Kidney (tissue), 13 donors: ENCODE measurements at regions not wholly inside any gene's neighbourhood (a gene's known extent, or its start where the extent isn't known, plus 50 kb on each side); places are given as distances from the start of the nearest gene placed in this dataset.

Experiments
- DNase-seq, 5 donors: peaks; one replicate each; pipeline ENCODE4 v3.0.0-alpha.2; 2013 to 2020
- FAIRE-seq: peaks from 2 replicates; lab custom pipeline; 2012; peaks lifted over from hg19 to GRCh38; lab: Jason Lieb, UNC
- H3K27ac ChIP-seq, 2 donors: one replicate each; pipeline ENCODE4 v1.7.0; 2013; ENCODE audit warnings: low read depth in 2 of 2, low read length in 2 of 2, inconsistent platforms in 1 of 2
- H3K27me3 ChIP-seq: one replicate; pipeline ENCODE4 v1.7.1; 2013; ENCODE audit warnings: low read length, inconsistent platforms; ENCODE audit not compliant: control insufficient read depth, insufficient read depth
- H3K36me3 ChIP-seq, 3 donors: one replicate each; pipeline versions ENCODE4 v1.7.0 to v1.7.1; 2013; ENCODE audit warnings: low read length in 3 of 3, control low read depth in 1 of 3, inconsistent platforms in 1 of 3; ENCODE audit not compliant: insufficient read depth in 3 of 3, control insufficient read depth in 2 of 3
- H3K4me1 ChIP-seq, 3 donors: one replicate each; pipeline versions ENCODE4 v1.7.0 to v1.7.1; 2013; ENCODE audit warnings: low read length in 3 of 3, inconsistent platforms in 1 of 3, low read depth in 1 of 3; ENCODE audit not compliant: control insufficient read depth in 2 of 3, insufficient read depth in 2 of 3
- H3K4me3 ChIP-seq, 3 donors: one replicate each; pipeline versions ENCODE4 v1.7.0 to v1.8.1; 2013; ENCODE audit warnings: low read length in 3 of 3, control low read depth in 1 of 3, inconsistent platforms in 1 of 3
- H3K9ac ChIP-seq, 3 donors: one replicate each; pipeline versions ENCODE4 v1.7.0 to v1.7.1; 2013; ENCODE audit warnings: low read length in 3 of 3, control low read depth in 1 of 3, inconsistent platforms in 1 of 3
- H3K9me3 ChIP-seq, 3 donors: one replicate each; pipeline versions ENCODE4 v1.7.0 to v1.7.1; 2013; ENCODE audit warnings: low read length in 3 of 3, control low read depth in 1 of 3, inconsistent platforms in 1 of 3; ENCODE audit not compliant: control insufficient read depth in 2 of 3, insufficient read depth in 1 of 3
- CTCF ChIP-seq: IDR thresholded peaks from 3 replicates; pipeline ENCODE4 v1.5.1; 2012; ENCODE audit warnings: mild to moderate bottlenecking, moderate library complexity, borderline replicate concordance; ENCODE audit not compliant: insufficient read depth; ENCODE audit errors: extremely low read depth
- intact Hi-C: fragments of 100-400 bp; cut with DNase I; formaldehyde crosslinking; loops from one replicate; pipeline ENCODE4 v1.11.1; 2022
- donor health status: control.
- donor health status: control.
- donor health status: control.
- donor health status: control.
- donor health status: control.
- donor health status: DM: yes; HTN: yes; CAD: no.
- donor health status: Normal renal cell carcinoma (clear cell type).

- Histone ChIP-seq H3K4me1 (no peaks in the 10 kb centered on the region), H3K27ac (no peak overlapping the region), H3K4me3 (no peak overlapping the region), H3K27me3 (no peaks in the 10 kb centered on the region), H3K9me3 (no peaks in the 10 kb centered on the region), H3K36me3 (no peaks in the 10 kb centered on the region), H3K9ac (no peak overlapping the region)
- FAIRE-seq, result no peak
- no peak for DNase-seq
- no peak for TF ChIP-seq CTCF
- intact Hi-C loops, result no loop called here
Observed at GRCh38 chr5:110209401-110209800, 517.1 kb downstream of the TMEM232 start.

DNA sequence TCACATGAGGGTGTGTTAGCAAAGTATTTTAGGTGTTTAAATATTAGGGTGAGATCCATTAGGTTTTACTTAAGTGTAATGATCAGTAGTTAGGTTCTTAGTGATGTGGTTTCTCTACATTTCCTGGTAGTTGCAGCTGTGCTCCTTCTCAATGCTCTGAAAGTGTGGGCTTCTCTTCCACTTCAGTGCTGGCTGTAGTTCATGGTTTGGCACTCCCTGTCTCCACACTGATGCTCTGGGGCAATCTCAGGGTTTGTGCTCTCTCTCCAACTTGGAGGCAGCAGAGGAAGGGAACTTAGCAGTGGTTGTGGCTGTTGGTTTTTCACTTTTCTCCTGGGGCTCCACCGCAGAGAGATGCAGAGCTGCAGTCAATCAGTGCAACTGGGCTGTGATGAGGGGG is 507.5 kb downstream of the TMEM232 start:
- no peak for FAIRE-seq
- Histone ChIP-seq H3K27ac (no peak overlapping the region), H3K4me1 (no peaks in the 10 kb centered on the region), H3K4me3 (no peak overlapping the region), H3K36me3 (no peaks in the 10 kb centered on the region), H3K27me3 (no peaks in the 10 kb centered on the region), H3K9ac (no peak overlapping the region), H3K9me3 (peaks cover 0 to 17% (median 6%) of the 10 kb centered on the region in 3 donors)
- DNase-seq, result no peak
- TF ChIP-seq CTCF, result no peak
- intact Hi-C loops, result no loop called here

DNA sequence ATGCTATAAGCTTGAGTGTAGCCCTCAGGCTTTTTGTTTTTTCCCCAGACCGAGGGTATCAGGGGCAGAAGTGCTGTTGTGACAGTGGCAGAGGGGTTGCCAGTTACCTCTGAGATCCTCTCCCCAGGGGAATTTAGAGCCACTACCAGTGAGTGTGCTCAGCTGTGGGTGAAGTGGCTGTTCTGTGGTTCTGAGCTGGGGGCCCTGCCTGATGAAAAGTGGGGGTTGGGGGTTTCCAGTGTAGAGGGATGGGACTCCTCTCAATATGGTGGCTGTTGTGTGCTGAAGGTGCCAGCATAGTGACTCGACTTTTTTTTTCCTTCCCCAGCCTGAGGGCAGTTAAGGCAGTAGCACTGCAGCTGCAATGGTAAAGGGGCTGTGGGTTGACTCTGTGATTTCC is 506.7 kb downstream of the TMEM232 start:
- FAIRE-seq (no peak), DNase-seq (no peak)
- H3K9me3 ChIP-seq, result peaks cover 0 to 17% (median 6%) of the 10 kb centered on the region in 3 donors
- no peaks in the 10 kb centered on the region for H3K4me1 ChIP-seq
- H3K4me3 ChIP-seq, result no peak overlapping the region
- TF ChIP-seq CTCF, result no peak
- H3K27ac ChIP-seq, result no peak overlapping the region
- intact Hi-C loops, result no loop called here
- H3K36me3 ChIP-seq, result no peaks in the 10 kb centered on the region
- no peak overlapping the region for H3K9ac ChIP-seq
- no peaks in the 10 kb centered on the region for H3K27me3 ChIP-seq

DNA sequence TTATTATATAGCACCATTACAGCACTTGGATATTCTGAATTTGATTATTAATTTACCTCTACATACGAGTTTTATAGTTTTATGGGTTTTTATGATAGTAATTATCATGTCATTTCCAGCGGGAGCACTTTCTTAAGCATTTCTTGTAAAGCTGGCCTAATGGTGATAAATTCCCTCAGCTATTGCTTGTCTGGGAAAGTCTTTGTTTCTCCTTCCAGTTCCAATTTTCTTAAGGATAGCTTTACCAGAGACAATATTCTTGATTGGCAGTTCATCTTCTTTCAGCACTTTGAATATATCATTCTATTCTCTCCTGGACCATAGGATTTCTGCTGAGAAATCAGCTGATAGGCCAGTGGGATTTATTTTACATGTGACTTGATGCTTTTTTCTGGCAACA is 505.4 kb downstream of the TMEM232 start:
- intact Hi-C loops, result no loop called here
- Histone ChIP-seq H3K9me3 (peaks cover 0 to 17% (median 6%) of the 10 kb centered on the region in 3 donors), H3K36me3 (no peaks in the 10 kb centered on the region), H3K27me3 (no peaks in the 10 kb centered on the region), H3K27ac (no peak overlapping the region), H3K4me1 (no peaks in the 10 kb centered on the region), H3K4me3 (no peak overlapping the region), H3K9ac (no peak overlapping the region)
- DNase-seq (no peak), FAIRE-seq (no peak)
- TF ChIP-seq CTCF, result no peak
